ENCODE measurements at regions not wholly inside any gene's neighbourhood (a gene's known extent, or its start where the extent isn't known, plus 50 kb on each side); places are given as distances from the start of the nearest gene placed in this dataset.

DNA sequence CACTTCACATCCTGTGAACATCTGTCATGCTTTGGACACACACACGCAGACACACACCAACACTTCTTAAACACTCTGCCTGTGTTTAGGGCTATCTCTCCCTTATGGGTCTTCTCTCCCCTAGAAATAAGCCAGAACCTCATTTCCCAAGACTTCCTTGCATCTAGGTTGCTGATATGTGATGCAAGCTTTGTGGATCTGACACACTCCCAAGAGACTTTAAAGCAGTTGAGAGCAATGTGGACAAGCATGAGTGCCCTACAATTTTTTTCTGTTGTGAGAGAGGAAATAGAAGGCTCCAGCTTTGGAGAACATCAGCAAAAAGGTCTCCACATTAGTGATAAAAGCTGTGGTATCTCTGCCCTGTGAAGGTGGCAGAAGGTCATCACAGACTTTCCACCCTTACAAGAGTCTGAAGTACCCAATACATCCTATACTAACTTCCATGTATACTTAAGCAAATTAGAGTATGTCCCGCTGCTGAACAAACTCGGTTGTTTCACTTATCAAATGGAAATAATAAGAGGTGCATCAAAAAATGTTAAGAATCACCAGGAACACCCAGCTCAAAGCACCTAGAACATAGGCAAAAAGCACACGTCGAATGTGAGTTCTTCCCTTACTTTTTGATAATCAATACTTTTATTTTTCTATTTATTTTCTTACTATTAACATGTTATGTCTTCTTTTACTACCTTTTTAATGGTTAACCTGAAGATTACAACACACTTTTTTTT, 267.6 kb downstream of the SETD4 start:
- H3K4me3 ChIP-seq (ENCODE audit: low read depth, low read length) = no peak overlapping the region
- in situ Hi-C loops (cut with HindIII; ENCODE audit: low sequenced_read_pairs) = no loop called here
- TF ChIP-seq, protein P1, sequence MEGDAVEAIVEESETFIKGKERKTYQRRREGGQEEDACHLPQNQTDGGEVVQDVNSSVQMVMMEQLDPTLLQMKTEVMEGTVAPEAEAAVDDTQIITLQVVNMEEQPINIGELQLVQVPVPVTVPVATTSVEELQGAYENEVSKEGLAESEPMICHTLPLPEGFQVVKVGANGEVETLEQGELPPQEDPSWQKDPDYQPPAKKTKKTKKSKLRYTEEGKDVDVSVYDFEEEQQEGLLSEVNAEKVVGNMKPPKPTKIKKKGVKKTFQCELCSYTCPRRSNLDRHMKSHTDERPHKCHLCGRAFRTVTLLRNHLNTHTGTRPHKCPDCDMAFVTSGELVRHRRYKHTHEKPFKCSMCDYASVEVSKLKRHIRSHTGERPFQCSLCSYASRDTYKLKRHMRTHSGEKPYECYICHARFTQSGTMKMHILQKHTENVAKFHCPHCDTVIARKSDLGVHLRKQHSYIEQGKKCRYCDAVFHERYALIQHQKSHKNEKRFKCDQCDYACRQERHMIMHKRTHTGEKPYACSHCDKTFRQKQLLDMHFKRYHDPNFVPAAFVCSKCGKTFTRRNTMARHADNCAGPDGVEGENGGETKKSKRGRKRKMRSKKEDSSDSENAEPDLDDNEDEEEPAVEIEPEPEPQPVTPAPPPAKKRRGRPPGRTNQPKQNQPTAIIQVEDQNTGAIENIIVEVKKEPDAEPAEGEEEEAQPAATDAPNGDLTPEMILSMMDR (IDR thresholded peaks at IDR 0.05; ENCODE audit: low read depth, low read length, missing control alignments) = no peak
- DNase-seq (ENCODE audit: low read depth) = no peak

DNA sequence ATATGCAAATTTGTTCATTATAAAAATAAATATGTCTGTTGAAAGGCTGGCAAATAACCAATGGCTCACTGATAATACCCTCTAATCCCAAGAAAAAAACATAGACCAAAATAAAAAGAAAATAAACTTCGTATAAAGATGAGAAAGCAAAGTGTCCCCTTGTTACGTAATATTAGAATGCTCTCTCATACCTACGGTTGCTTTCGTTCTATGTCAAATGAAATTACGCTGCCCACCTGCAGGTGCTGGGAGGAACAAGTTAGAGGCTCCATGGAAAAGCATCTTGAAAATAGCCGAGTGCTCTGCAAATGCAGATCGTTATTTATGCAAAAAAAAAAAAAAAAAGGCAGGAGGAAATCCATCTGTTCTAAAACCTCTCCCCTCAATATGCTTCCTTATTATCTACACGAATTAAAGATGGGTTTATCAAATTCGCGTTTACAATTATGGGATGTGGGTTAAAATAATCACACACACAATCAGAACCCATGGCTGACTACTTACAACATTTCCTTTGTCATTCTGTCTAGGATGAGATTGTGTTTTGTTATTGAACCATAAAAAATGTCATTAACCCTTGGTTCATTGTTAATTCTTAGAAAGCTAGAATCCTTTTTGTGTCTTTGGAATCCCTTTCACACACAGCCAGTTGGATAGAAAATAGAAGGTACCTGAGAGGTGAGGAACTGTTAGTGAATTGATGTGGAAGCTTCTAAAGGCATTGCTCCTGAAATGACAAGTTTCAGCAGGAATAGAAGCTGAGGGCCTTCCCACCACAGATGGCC, 268.6 kb downstream of the SETD4 start:
- TF ChIP-seq, protein P1 (IDR thresholded peaks at IDR 0.05; ENCODE audit: low read depth, low read length, missing control alignments) = no peak
- DNase-seq (ENCODE audit: low read depth) = no peak
- no peak overlapping the region for H3K4me3 ChIP-seq (ENCODE audit: low read depth, low read length)
- in situ Hi-C loops (cut with HindIII; ENCODE audit: low sequenced_read_pairs) = no loop called here

DNA sequence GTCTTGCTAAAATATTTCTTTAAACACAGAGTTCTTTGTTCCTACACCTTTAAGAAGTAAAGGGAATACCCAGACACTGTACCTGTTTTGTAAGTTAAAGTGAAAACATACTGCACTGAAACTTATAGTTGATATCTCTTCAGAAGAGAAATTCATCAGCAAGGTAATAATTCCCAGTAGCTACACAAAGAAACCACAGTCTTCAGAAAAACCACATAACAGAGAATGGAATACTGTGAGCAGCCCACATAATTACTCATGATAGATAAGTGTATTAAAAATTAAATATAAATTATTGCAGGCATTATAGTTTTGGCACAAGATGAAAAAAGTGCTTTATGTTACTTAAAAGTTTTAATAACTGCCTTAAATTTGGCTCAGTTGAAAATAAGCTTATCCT, 276.6 kb downstream of the SETD4 start:
- H3K4me3 ChIP-seq (ENCODE audit: low read depth, low read length) = no peak overlapping the region
- TF ChIP-seq, protein P1 (IDR thresholded peaks at IDR 0.05; ENCODE audit: low read depth, low read length, missing control alignments) = no peak
- in situ Hi-C loops (cut with HindIII; ENCODE audit: low sequenced_read_pairs) = no loop called here
- DNase-seq (ENCODE audit: low read depth) = peak; percentile 4

DNA sequence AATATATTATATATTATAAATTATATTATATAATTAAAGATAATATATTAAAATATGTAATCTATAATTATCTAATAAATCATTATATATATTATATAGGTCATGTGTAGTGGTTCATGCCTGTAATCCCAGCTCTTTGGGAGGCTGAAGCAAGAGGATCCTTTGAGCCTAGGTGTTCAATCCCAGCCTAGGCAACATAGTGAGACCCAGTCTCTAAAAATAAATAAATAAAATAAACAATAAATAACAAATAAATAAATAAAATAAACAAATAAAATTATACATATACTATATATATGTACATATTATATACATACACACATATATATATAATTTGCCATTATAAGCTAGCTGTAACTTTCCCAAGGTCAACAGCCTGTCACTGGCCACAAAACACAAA, 277.7 kb downstream of the SETD4 start:
- in situ Hi-C loops (cut with HindIII; ENCODE audit: low sequenced_read_pairs) = no loop called here
- TF ChIP-seq, protein P1 (IDR thresholded peaks at IDR 0.05; ENCODE audit: low read depth, low read length, missing control alignments) = no peak
- no peak for DNase-seq (ENCODE audit: low read depth)
- no peak overlapping the region for H3K4me3 ChIP-seq (ENCODE audit: low read depth, low read length)

DNA sequence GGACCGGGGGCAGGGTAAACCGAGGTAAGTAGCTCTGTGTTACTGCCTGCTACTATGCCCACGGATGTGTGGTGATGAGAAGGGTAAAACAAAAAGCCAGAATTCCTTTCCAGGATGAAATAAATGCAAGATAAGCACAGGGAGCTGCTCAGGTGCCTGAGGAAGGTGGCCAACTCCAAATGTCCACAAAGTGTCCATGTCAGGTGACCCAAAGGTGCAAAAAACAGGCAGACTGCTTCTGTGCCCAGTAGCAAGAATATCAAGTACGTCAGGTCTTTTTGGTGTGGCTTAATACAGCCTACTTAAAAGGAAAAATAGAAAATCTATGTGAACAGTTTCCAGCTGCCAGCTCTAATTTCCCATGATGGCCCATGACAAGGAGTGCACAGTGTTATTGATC, 279.3 kb downstream of the SETD4 start:
- no peak overlapping the region for H3K4me3 ChIP-seq (ENCODE audit: low read depth, low read length)
- DNase-seq (ENCODE audit: low read depth) = no peak
- in situ Hi-C loops (cut with HindIII; ENCODE audit: low sequenced_read_pairs) = no loop called here

More for the DNA sequence above, 279.3 kb downstream of the SETD4 start:
- TF ChIP-seq, protein P1 (IDR thresholded peaks at IDR 0.05; ENCODE audit: low read depth, low read length, missing control alignments) = no peak
